ENCODE measurements at regions not wholly inside any gene's neighbourhood (a gene's known extent, or its start where the extent isn't known, plus 50 kb on each side); places are given as distances from the start of the nearest gene placed in this dataset.

- H3K36me3 Mint-ChIP-seq (ENCODE audit: low read depth), result no peaks in the 10 kb centered on the region
- peaks cover 20% of the 10 kb centered on the region for H3K9me3 Mint-ChIP-seq
- no peaks in the 10 kb centered on the region for H3K27me3 Mint-ChIP-seq (ENCODE audit: insufficient read depth)
- no peak overlapping the region for H3K4me3 Mint-ChIP-seq
- H3K27ac Mint-ChIP-seq, result no peak overlapping the region
- no peak for TF ChIP-seq CTCF (IDR thresholded peaks at IDR 0.05)
- no peaks in the 10 kb centered on the region for H3K4me1 Mint-ChIP-seq (ENCODE audit: low read depth)
- no peak for DNase-seq
Observed at GRCh38 chr4:170269950-170270349, 180.2 kb upstream of the AADAT start.

GRCh38 chr4:170259631-170260153 lies 169.9 kb upstream of the AADAT start:
- Mint-ChIP-seq H3K4me1 (ENCODE audit: low read depth) (no peaks in the 10 kb centered on the region), H3K9me3 (no peaks in the 10 kb centered on the region; the same call in 1 of the 2 replicates), H3K36me3 (ENCODE audit: low read depth) (no peaks in the 10 kb centered on the region), H3K4me3 (no peak overlapping the region), H3K27me3 (ENCODE audit: insufficient read depth) (no peaks in the 10 kb centered on the region), H3K27ac (no peak overlapping the region)
- TF ChIP-seq CTCF (IDR thresholded peaks at IDR 0.05), result peak; percentile 87
- DNase-seq, result peak; percentile 68

GRCh38 chr4:170256807-170257206 lies 167.1 kb upstream of the AADAT start:
- H3K9me3 Mint-ChIP-seq, result no peaks in the 10 kb centered on the region
- TF ChIP-seq CTCF (IDR thresholded peaks at IDR 0.05), result no peak
- H3K36me3 Mint-ChIP-seq (ENCODE audit: low read depth), result no peaks in the 10 kb centered on the region
- H3K27ac Mint-ChIP-seq, result no peak overlapping the region
- no peaks in the 10 kb centered on the region for H3K4me1 Mint-ChIP-seq (ENCODE audit: low read depth)
- no peak overlapping the region for H3K4me3 Mint-ChIP-seq
- no peak for DNase-seq
- peaks cover 1% of the 10 kb centered on the region; the same call in 1 of the 2 replicates for H3K27me3 Mint-ChIP-seq (ENCODE audit: insufficient read depth)

GRCh38 chr4:170248576-170248975 lies 158.8 kb upstream of the AADAT start:
- Mint-ChIP-seq H3K27me3 (ENCODE audit: insufficient read depth) (no peaks in the 10 kb centered on the region), H3K4me1 (ENCODE audit: low read depth) (no peaks in the 10 kb centered on the region), H3K27ac (no peak overlapping the region), H3K9me3 (peaks cover 15% of the 10 kb centered on the region), H3K36me3 (ENCODE audit: low read depth) (no peaks in the 10 kb centered on the region), H3K4me3 (no peak overlapping the region)
- no peak for DNase-seq
- no peak for TF ChIP-seq CTCF (IDR thresholded peaks at IDR 0.05)

- H3K9me3 Mint-ChIP-seq, result peaks cover 20% of the 10 kb centered on the region
- H3K36me3 Mint-ChIP-seq (ENCODE audit: low read depth), result no peaks in the 10 kb centered on the region
- H3K27me3 Mint-ChIP-seq (ENCODE audit: insufficient read depth), result no peaks in the 10 kb centered on the region
- TF ChIP-seq CTCF (IDR thresholded peaks at IDR 0.05), result no peak
- H3K4me3 Mint-ChIP-seq, result no peak overlapping the region
- no peak overlapping the region for H3K27ac Mint-ChIP-seq
- H3K4me1 Mint-ChIP-seq (ENCODE audit: low read depth), result no peaks in the 10 kb centered on the region
- DNase-seq, result no peak
Observed at GRCh38 chr4:170248029-170248428, 158.3 kb upstream of the AADAT start.

GRCh38 chr4:170247596-170247995 lies 157.8 kb upstream of the AADAT start:
- H3K4me3 Mint-ChIP-seq, result no peak overlapping the region
- no peaks in the 10 kb centered on the region for H3K27me3 Mint-ChIP-seq (ENCODE audit: insufficient read depth)
- no peaks in the 10 kb centered on the region for H3K36me3 Mint-ChIP-seq (ENCODE audit: low read depth)
- H3K4me1 Mint-ChIP-seq (ENCODE audit: low read depth), result no peaks in the 10 kb centered on the region
- H3K9me3 Mint-ChIP-seq, result peaks cover 21% of the 10 kb centered on the region
- no peak for DNase-seq
- H3K27ac Mint-ChIP-seq, result no peak overlapping the region
- no peak for TF ChIP-seq CTCF (IDR thresholded peaks at IDR 0.05)

All from HFFc6 (cell line).